Upper lobe of right lung (tissue), 1 donor: ENCODE measurements at regions not wholly inside any gene's neighbourhood (a gene's known extent, or its start where the extent isn't known, plus 50 kb on each side); places are given as distances from the start of the nearest gene placed in this dataset.
"Not testable (repeated sequence)": the region's sequence is repeated elsewhere in the genome, so short reads cannot be mapped to it uniquely, and the experiment has no call there.

Source experiments
- ATAC-seq: fragments of 200-7000 bp; cut with Tn5 transposase; one replicate; pipeline ENCODE4 v1.9.1; 2020; ENCODE audit warnings: mild to moderate bottlenecking, moderate library complexity
- DNase-seq: peaks from one replicate; pipeline ENCODE4 v3.0.0-alpha.2; 2020
- H3K27ac ChIP-seq: fragments of 200-600 bp; one replicate; pipeline ENCODE4 v1.8.0; 2022
- H3K27me3 ChIP-seq: fragments of 200-600 bp; one replicate; pipeline ENCODE4 v1.8.0; 2022; ENCODE audit warnings: mild to moderate bottlenecking
- H3K36me3 ChIP-seq: fragments of 200-600 bp; one replicate; pipeline ENCODE4 v1.8.0; 2022
- H3K4me1 ChIP-seq: fragments of 200-600 bp; one replicate; pipeline ENCODE4 v1.8.0; 2022
- H3K4me3 ChIP-seq: fragments of 200-600 bp; one replicate; pipeline ENCODE4 v1.8.0; 2022; ENCODE audit warnings: mild to moderate bottlenecking
- H3K9me3 ChIP-seq: fragments of 200-600 bp; one replicate; pipeline ENCODE4 v1.8.0; 2022
- CTCF ChIP-seq: fragments of 200-600 bp; IDR thresholded peaks from one replicate; pipeline ENCODE4 v1.8.0; 2022; ENCODE audit warnings: antibody characterized with exemption
- intact Hi-C: fragments of 100-400 bp; cut with DNase I; formaldehyde crosslinking; loops from one replicate; pipeline ENCODE4 v1.11.0; 2022
- donor health status: DM: no; HTN: yes; CAD: no; lungs with severe emphysema.

- H3K4me1 ChIP-seq = no peaks in the 10 kb centered on the region
- no peaks in the 10 kb centered on the region for H3K27me3 ChIP-seq
- no peaks in the 10 kb centered on the region for H3K36me3 ChIP-seq
- TF ChIP-seq CTCF = no peak
- H3K27ac ChIP-seq = no peak overlapping the region
- DNase-seq (no peak), ATAC-seq (no peak)
- H3K4me3 ChIP-seq = no peak overlapping the region
- no peaks in the 10 kb centered on the region for H3K9me3 ChIP-seq
- intact Hi-C loops = no loop called here
Measured at GRCh38 chr2:8332646-8333045, 349.2 kb upstream of the ID2 start.

GRCh38 chr2:8333177-8333831 is 348.6 kb upstream of the ID2 start:
- no peaks in the 10 kb centered on the region for H3K4me1 ChIP-seq
- H3K27ac ChIP-seq = no peak overlapping the region
- no peaks in the 10 kb centered on the region for H3K27me3 ChIP-seq
- DNase-seq = no peak
- H3K4me3 ChIP-seq = no peak overlapping the region
- TF ChIP-seq CTCF = no peak
- no peaks in the 10 kb centered on the region for H3K36me3 ChIP-seq
- intact Hi-C loops = no loop called here
- no peaks in the 10 kb centered on the region for H3K9me3 ChIP-seq
- no peak for ATAC-seq

- not testable (repeated sequence) for DNase-seq
Measured at GRCh38 chr2:8333832-8334187, 348.0 kb upstream of the ID2 start.

GRCh38 chr2:8334866-8335325 is 347.0 kb upstream of the ID2 start:
- H3K27me3 ChIP-seq = no peaks in the 10 kb centered on the region
- H3K27ac ChIP-seq = no peak overlapping the region
- no peaks in the 10 kb centered on the region for H3K36me3 ChIP-seq
- DNase-seq (no peak), ATAC-seq (peak; percentile 46)
- H3K4me3 ChIP-seq = no peak overlapping the region
- intact Hi-C loops = no loop called here
- TF ChIP-seq CTCF = no peak
- no peaks in the 10 kb centered on the region for H3K9me3 ChIP-seq
- H3K4me1 ChIP-seq = no peaks in the 10 kb centered on the region

More at GRCh38 chr2:8333832-8334187, 348.0 kb upstream of the ID2 start:
- H3K27ac ChIP-seq, ATAC-seq, intact Hi-C loops, H3K4me1 ChIP-seq, H3K27me3 ChIP-seq, H3K9me3 ChIP-seq, H3K36me3 ChIP-seq, H3K4me3 ChIP-seq: not testable (repeated sequence)

- no peak for ATAC-seq
- Histone ChIP-seq H3K4me1 (no peaks in the 10 kb centered on the region), H3K27ac (no peak overlapping the region), H3K4me3 (no peak overlapping the region), H3K9me3 (no peaks in the 10 kb centered on the region), H3K27me3 (no peaks in the 10 kb centered on the region), H3K36me3 (no peaks in the 10 kb centered on the region)
- DNase-seq = no peak
- intact Hi-C loops = no loop called here
- no peak for TF ChIP-seq CTCF
Measured at GRCh38 chr2:8335801-8336200, 346.1 kb upstream of the ID2 start.

- ATAC-seq (no peak), DNase-seq (no peak)
Measured at GRCh38 chr2:8337321-8337720, 344.5 kb upstream of the ID2 start.

More at GRCh38 chr2:8337321-8337720, 344.5 kb upstream of the ID2 start:
- H3K4me3 ChIP-seq = no peak overlapping the region
- intact Hi-C loops = no loop called here
- no peak for TF ChIP-seq CTCF
- no peaks in the 10 kb centered on the region for H3K4me1 ChIP-seq
- no peak overlapping the region for H3K27ac ChIP-seq
- no peaks in the 10 kb centered on the region for H3K9me3 ChIP-seq
- H3K36me3 ChIP-seq = no peaks in the 10 kb centered on the region
- H3K27me3 ChIP-seq = no peaks in the 10 kb centered on the region
